CD4-positive, alpha-beta T cell treated with Interleukin-17A for 4 hours (primary cell): ENCODE measurements at regions not wholly inside any gene's neighbourhood (a gene's known extent, or its start where the extent isn't known, plus 50 kb on each side); places are given as distances from the start of the nearest gene placed in this dataset.

ENCODE experiments used
- DNase-seq: peaks from one replicate; pipeline ENCODE4 v3.0.0-alpha.2; 2020; ENCODE audit warnings: mixed read lengths

DNA sequence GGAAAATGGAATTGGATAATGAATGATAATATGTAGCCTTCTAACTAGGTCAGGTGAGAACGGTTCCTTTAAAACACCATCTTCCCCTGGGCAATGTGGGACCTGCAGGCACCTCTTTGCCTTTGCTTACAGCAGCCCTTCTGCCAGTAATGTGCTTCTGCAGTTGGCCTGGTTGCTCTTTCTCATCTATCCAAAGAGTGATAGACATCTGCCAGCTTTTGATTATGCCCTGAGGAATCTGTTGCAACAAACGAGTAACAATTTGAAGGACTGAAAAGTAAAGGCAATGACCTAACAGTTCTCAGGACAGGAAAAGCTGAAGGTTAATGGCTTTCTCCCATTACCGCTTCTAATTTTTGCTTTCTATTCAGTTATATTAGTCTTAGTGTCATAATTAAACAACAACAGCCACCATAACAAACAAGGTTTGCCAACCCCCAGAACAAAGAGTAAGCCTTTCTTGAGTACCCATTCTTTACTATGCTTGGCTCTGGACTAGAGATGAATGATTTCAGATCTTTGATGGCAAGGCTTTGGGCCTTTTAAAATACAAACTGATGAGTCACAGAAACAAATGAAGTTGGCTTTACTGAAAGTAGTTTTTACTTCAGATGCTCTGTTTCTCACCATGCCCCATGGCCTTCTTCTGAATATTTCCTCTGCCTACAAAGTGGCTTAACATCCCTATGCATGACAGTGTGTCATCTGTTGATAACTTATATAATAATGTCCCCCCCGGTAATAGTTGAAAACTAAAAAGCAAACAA is 76.1 kb upstream of the KRR1 start:
- DNase-seq = no peak

DNA sequence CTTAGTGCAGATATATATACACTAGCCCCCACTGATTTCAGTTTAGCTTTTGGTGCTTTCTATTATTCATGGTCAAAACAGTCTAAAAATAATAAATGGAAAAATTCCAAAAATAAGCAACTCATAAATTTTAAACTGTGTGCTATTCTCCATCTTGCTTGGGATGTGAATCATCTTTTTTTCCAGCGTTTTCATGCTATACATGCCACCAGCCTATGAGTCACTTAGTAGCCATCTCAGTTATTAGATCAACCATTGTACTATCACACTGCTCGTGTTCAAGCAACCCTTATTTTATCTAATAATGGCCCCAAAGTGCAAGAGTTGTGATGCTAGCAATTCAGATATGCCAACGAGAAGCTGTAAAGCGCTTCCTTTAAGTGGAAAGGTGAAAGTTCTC is 73.9 kb upstream of the KRR1 start:
- no peak for DNase-seq

DNA sequence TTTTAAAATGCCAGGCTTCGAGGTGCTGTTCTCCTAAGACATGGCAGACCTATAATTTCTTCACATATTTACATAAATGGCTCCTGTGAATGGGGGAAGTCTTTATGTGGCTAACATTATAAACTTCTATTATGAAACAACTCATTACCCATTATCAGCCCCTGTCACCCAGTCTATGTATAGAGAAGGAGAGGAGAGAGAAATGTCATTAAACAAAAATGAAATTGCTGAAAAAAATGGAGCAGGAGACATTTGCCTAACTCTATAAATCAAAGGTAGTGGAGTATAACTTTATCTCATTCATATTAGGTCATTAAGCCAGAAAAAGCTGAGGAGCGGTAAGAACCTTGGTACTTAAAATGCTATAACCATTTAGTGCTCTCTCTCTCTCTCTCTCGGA is 71.9 kb upstream of the KRR1 start:
- DNase-seq = no peak

DNA sequence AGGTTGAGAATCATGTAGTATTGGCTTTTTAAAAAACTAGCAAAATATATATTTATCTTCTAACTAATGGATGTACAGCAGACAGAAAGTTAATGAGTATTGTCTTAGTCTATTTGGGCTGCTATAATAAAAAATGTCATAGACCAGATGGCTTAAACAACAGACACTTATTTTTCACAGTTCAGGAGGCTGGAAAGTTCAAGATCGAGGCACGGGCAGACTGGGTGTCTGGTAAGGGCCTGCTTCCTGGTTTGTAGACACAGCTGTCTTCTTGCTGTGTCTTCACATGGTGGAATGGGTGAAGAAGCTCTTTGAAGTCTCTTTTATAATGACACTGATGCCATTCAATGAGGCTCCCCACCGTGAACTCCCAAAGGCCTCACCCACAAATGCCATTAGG is 70.1 kb upstream of the KRR1 start:
- DNase-seq = no peak

DNA sequence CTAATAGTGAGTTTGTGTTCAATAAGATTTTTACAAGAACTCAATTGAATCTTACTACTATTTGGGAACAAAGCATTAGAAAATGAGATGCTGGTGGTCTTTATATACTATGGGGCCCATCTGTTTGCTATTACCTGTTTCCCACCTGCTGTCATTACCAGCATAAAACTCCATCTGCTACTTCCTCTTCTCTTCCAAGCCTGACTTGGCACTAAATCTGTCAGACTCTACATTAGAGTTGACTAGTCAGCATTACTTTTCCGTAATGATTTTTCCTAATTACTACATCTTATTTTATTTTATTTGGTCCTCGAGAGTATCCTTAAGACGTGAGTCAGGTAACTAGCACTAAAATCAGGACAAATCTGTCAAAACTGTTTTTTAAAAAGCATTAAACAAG is 68.1 kb upstream of the KRR1 start:
- no peak for DNase-seq

DNA sequence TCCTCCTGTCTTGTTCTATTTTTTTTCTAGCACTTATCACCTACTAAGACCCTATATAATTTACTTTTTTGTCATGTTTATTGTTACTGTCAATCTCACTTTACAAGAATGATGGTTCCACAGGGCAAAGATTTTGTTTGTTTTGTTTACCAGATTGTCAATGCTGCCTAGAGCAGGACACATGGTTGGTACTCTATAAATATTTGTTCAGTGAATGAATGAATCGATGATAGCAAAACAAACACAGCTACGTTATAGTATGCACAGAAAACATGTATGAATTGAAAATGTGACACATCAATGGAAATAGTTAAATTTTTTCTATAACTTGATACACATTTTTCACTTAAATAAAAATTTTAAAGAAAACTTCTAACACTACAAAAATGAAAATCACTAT is 67.1 kb upstream of the KRR1 start:
- no peak for DNase-seq

DNA sequence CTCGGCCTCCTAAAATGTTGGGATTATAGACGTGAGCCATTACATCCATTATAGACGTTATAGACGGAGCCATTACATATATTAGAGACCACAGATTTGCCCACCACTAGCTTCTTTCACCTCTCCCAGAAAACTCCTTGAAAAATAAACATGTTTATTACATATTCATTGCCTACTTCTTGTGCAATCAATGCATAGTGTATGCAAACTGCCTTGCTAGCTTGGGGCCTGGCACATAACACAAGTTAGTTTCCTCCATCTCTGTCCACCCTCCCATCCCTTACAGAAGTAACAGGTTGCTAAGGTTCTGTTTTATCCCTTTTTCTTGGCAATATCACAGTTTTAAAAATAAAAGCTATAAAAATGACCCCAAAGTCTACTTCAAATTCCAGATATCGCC is 66.4 kb upstream of the KRR1 start:
- no peak for DNase-seq

DNA sequence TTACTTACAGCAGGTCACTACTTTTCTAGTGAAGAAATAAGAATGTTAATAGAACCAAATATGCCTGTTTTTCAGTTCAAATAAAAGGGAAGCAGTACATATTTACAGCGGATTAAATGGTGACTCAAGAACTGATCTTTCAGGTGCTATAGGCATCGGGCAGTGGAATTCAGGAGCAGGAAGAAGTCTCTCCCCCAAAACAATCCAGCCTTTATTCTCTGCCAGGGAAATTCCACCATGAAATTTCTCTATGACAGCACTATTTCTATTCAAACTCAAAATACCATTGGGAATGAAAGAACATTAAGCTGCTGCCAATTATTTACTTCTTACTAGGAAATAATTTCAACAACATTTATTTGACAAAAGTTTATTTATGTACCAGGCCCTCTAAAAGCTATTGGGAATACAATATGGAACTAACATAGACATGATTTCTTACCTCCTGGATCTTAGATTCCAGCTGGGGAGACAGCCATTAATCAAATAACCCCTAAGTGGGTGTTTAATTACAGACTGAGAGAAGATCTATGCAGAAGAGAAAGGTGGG is 60.3 kb upstream of the KRR1 start:
- no peak for DNase-seq

DNA sequence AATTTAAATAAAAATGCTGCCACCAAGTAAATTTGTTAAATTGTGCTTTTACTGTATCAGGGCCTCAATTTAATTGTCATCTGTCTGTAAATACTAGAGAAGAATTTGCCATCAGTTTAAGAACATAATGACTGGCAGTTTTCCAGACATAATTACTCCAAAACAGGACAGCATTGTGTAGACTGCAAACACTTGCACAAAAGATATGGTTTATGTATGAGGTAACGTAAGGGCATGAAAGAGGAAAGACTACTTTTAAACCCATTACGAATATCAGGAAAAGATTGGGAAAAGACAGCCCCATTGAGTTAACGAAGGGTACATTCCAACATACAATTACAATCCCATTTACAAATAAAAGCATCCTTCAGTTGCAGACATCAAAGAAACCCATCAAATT is 59.8 kb upstream of the KRR1 start:
- DNase-seq = no peak

DNA sequence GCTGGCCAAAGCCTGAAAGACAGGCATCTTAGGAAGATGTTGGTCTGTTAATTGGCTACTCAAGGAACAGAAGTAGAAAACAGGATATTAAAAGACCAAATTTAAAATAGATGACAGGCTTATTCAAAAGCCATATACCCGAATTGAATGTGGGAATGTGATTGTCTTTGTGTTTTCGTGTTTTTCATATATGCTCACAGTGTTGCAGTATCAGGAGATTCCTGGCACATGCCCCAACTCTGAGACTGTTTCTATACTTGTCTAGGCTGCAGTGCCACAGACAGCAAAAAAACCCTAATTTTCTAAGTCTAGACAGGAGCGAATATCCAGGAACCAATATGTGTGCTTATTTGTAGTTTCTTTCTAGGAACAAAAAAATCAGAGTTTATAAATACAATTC is 57.4 kb upstream of the KRR1 start:
- no peak for DNase-seq

DNA sequence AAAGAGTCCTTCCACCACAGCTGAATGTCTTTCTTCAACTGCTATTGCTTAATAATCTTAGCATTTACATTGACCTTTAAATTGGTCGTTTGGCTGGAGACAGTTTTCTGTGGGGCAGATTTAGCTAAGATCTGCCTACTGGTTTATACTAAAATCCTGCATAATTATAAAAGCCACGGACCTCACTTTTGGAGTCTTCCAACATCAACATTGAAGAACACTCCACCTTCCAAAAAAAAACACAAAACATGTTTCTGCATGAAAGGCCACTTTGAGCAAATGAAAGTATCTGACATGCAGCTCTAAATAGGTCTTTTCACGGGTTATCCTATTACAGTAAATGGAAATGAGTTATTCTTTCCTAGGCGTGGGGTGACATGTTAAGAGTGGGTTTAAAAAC is 57.0 kb upstream of the KRR1 start:
- no peak for DNase-seq

DNA sequence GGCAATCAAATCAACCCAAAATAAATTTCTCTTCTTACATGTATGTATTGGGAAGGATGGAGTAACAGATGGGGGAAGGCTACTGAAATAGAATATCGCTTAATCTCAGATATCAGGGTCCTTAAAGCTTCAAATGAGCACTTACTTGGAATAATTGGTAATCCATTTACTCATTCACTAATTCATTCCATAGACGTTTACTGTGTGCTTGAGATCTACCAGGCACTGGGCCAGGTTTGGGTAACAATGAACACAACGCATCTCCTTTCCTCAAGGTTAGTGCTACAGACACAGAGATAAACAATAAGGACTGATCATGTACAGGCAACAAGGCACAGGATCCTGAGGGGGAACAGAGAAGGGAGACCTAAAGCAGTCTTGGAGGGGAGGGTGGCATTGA is 54.4 kb upstream of the KRR1 start:
- no peak for DNase-seq

DNA sequence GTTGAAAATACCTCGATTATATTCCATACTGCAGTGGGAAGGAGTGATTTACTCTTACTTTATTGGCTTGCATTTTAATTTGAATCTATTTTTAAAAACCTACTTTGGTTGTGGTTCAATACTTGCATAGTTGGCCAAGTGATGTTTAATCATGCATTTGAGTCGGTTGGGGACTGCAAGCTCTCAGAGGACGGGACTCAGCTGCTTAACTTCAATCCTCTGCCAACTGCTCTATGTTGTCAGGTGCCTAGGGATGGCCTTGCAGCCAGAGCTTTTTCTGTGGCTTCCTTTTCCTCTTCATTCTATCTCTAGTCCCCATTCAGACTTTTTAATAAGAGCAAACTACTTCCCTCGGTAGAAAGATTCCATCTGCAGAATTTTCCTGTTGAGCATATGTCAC is 53.4 kb upstream of the KRR1 start:
- no peak for DNase-seq

DNA sequence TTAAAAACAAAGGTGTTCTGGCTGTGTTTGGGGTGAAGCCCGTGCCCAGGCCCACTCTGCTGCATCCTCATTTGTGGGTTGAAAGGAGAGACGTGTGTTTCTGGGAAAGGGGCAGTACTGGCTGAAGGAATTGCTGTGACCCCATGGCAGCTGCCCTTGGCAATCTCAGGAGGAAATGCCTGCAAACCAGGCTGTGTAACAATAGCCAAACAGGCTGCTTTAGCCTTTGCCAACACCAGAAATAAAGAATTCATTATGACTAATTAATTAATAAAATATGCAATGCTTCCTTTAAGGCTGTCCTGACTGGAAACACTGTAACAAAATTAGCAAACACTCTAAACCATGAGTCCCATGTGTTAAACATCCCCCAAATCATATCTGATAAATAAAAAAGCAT is 53.0 kb upstream of the KRR1 start:
- no peak for DNase-seq

DNA sequence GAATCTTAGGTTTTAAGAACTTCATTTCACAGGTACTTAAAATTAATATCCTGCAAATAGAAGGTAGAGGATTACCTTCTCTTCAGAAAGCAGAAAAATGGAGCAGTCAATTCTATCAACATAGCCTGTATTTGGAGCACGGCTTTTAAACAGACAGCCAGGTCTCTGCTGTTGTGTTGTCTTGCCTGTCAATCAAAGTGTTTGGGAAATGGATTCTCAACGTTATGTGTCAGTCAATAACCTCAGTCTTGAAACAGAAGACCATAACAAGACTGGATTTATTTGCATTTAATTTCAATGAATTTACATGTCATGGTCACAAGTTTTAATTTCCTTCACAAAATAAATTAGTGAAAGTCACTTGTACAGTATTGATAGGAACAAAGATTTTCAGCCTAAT is 51.9 kb upstream of the KRR1 start:
- no peak for DNase-seq

DNA sequence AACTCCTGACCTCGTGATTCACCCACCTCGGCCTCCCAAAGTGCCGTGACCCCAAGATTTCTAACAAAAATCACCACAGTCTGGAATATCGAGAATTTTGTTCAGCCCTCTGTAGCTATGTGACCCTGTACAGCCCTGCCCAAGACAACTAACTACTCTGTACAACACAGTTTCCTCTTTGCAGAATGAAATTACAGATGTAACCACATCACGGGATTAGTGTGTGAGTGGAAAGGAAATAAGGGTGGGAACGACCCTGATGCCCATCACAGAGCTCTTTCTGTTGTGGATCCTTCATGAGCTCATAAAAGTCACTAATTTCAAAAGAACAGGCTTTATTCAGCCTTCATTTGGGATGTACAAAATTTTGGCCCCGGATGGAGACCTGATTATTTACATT is 50.5 kb upstream of the KRR1 start:
- DNase-seq = no peak
